ENCODE measurements at regions not wholly inside any gene's neighbourhood (a gene's known extent, or its start where the extent isn't known, plus 50 kb on each side); places are given as distances from the start of the nearest gene placed in this dataset.
"Not testable (repeated sequence)": the region's sequence is repeated elsewhere in the genome, so short reads cannot be mapped to it uniquely, and the experiment has no call there.

DNA sequence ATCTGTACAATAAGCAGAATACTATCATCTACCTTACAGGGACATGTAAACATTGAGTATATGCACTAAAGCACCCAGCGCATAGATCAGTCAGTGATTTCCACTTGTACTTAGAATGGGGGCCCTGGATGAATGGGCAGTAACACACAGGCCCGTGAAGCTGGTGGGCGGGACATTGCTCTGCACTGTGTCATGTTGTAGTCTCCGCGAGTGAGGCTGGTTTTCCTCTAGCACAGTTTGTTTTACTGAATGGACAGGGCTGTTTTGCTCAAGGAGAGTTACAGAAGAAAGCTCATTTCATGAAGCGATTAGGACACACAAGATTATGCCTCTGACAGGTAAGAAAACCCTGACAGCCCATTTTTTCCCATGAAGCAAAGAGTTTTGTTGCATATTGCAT is 86.4 kb upstream of the SOX21 start:
- Histone ChIP-seq H3K4me3 (ENCODE audit: insufficient read depth, low read depth, low read length) (no peak overlapping the region), H3K4me1 (ENCODE audit: control insufficient read depth, insufficient read depth, low read length) (no peaks in the 10 kb centered on the region), H3K27ac (ENCODE audit: insufficient read depth, low read depth, low read length, poor library complexity, severe bottlenecking) (no peak overlapping the region), H3K9me3 (ENCODE audit: control insufficient read depth, low read length) (no peaks in the 10 kb centered on the region), H3K27me3 (ENCODE audit: control insufficient read depth, insufficient read depth, low read length, poor library complexity, severe bottlenecking) (no peaks in the 10 kb centered on the region), H3K36me3 (ENCODE audit: control insufficient read depth, insufficient read depth, low read length) (no peaks in the 10 kb centered on the region)
- WGBS, 2 experiments = 90 to 92% methylated on average over 6 of the region's 6 CpGs

DNA sequence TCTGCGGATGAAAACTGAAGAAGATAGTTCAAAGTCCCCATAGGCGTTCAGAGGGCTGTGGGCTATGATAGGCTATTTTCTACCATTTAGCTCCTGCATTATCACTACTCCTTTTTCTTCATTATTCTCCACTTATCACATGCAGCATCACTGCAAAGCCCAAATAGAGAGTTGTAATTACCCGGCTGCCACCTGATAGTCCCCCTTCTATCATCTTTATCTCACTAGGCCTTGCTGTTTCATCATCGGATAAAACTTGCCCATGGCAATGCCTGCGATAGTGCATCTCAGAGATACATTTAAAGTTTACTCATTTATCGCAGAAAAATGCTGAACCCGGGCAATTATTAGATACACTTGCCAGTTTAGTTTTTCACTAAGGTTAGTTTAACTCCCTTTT is 82.9 kb upstream of the SOX21 start:
- H3K27me3 ChIP-seq (ENCODE audit: control insufficient read depth, insufficient read depth, low read length, poor library complexity, severe bottlenecking) = no peaks in the 10 kb centered on the region
- H3K36me3 ChIP-seq (ENCODE audit: control insufficient read depth, insufficient read depth, low read length) = no peaks in the 10 kb centered on the region
- H3K4me1 ChIP-seq (ENCODE audit: control insufficient read depth, insufficient read depth, low read length) = no peaks in the 10 kb centered on the region
- H3K27ac ChIP-seq (ENCODE audit: insufficient read depth, low read depth, low read length, poor library complexity, severe bottlenecking) = no peak overlapping the region
- no peaks in the 10 kb centered on the region for H3K9me3 ChIP-seq (ENCODE audit: control insufficient read depth, low read length)
- H3K4me3 ChIP-seq (ENCODE audit: insufficient read depth, low read depth, low read length) = no peak overlapping the region
- 91 to 95% methylated on average over 6 to 7 of the region's 7 CpGs for WGBS, 2 experiments

- WGBS, 2 experiments = 63 to 93% methylated on average over 2 of the region's 2 CpGs
- H3K36me3 ChIP-seq (ENCODE audit: control insufficient read depth, insufficient read depth, low read length); H3K4me1 ChIP-seq (ENCODE audit: control insufficient read depth, insufficient read depth, low read length); H3K4me3 ChIP-seq (ENCODE audit: insufficient read depth, low read depth, low read length); H3K27ac ChIP-seq (ENCODE audit: insufficient read depth, low read depth, low read length, poor library complexity, severe bottlenecking); H3K9me3 ChIP-seq (ENCODE audit: control insufficient read depth, low read length); H3K27me3 ChIP-seq (ENCODE audit: control insufficient read depth, insufficient read depth, low read length, poor library complexity, severe bottlenecking): not testable (repeated sequence)
Measured at GRCh38 chr13:94786246-94786645, 73.9 kb upstream of the SOX21 start.

GRCh38 chr13:94784066-94784465 is 71.7 kb upstream of the SOX21 start:
- Histone ChIP-seq H3K27ac (ENCODE audit: insufficient read depth, low read depth, low read length, poor library complexity, severe bottlenecking) (no peak overlapping the region), H3K36me3 (ENCODE audit: control insufficient read depth, insufficient read depth, low read length) (no peaks in the 10 kb centered on the region), H3K27me3 (ENCODE audit: control insufficient read depth, insufficient read depth, low read length, poor library complexity, severe bottlenecking) (no peaks in the 10 kb centered on the region), H3K9me3 (ENCODE audit: control insufficient read depth, low read length) (no peaks in the 10 kb centered on the region), H3K4me1 (ENCODE audit: control insufficient read depth, insufficient read depth, low read length) (no peaks in the 10 kb centered on the region), H3K4me3 (ENCODE audit: insufficient read depth, low read depth, low read length) (no peak overlapping the region)
- 92 to 95% methylated on average over 6 of the region's 6 CpGs for WGBS, 2 experiments

DNA sequence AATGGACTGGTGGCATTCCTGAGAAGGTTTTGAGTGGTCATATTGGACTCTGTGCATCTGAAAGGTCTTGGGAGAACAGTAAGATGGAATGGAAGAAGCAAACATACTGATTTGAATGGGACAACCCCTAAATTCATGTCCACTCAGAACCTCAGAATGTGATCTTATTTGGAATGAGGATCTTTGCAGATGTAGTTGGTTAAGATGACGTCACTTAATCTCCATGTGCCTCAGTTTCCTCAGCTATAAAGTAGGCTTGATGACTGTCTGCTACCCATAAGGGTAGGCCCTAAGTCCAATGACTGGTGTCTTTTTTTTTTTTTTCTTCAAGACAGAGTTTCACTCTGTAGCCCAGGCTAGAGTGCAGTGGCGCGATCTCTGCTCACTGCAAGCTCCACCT is 71.1 kb upstream of the SOX21 start:
- 93 to 96% methylated on average over 3 of the region's 3 CpGs for WGBS, 2 experiments
- Histone ChIP-seq H3K27ac (ENCODE audit: insufficient read depth, low read depth, low read length, poor library complexity, severe bottlenecking) (no peak overlapping the region), H3K27me3 (ENCODE audit: control insufficient read depth, insufficient read depth, low read length, poor library complexity, severe bottlenecking) (no peaks in the 10 kb centered on the region), H3K4me1 (ENCODE audit: control insufficient read depth, insufficient read depth, low read length) (no peaks in the 10 kb centered on the region), H3K36me3 (ENCODE audit: control insufficient read depth, insufficient read depth, low read length) (no peaks in the 10 kb centered on the region), H3K9me3 (ENCODE audit: control insufficient read depth, low read length) (no peaks in the 10 kb centered on the region), H3K4me3 (ENCODE audit: insufficient read depth, low read depth, low read length) (no peak overlapping the region)

DNA sequence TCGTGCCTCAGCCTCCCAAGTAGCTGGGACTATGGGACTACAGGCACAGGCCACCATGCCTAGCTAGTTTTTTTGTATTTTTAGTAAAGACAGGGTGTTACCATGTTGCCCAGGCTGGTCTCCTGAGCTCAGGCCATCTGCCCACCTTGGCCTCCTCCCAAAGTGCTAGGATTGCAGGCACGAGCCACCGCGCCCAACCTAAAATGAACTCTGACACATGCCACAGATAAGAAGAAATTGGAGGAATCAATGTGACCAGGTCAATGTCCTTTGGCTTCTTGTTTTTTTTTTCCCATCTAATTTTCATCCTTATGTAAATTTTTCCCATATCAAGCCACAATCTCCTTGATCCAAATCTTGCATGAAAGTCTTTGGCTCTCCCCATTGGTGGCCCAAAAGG is 68.1 kb upstream of the SOX21 start:
- whole genome bisulfite sequencing, 2 experiments = 91 to 96% methylated on average over 4 of the region's 4 CpGs

GRCh38 chr13:94778986-94779385 is 66.6 kb upstream of the SOX21 start:
- 78 to 80% methylated on average over 5 of the region's 5 CpGs for WGBS, 2 experiments
- no peaks in the 10 kb centered on the region for H3K4me1 ChIP-seq (ENCODE audit: control insufficient read depth, insufficient read depth, low read length)
- H3K9me3 ChIP-seq (ENCODE audit: control insufficient read depth, low read length) = no peaks in the 10 kb centered on the region
- no peak overlapping the region for H3K27ac ChIP-seq (ENCODE audit: insufficient read depth, low read depth, low read length, poor library complexity, severe bottlenecking)
- H3K27me3 ChIP-seq (ENCODE audit: control insufficient read depth, insufficient read depth, low read length, poor library complexity, severe bottlenecking) = no peaks in the 10 kb centered on the region
- no peaks in the 10 kb centered on the region for H3K36me3 ChIP-seq (ENCODE audit: control insufficient read depth, insufficient read depth, low read length)
- H3K4me3 ChIP-seq (ENCODE audit: insufficient read depth, low read depth, low read length) = no peak overlapping the region

More for the DNA sequence above, 68.1 kb upstream of the SOX21 start:
- H3K4me1 ChIP-seq (ENCODE audit: control insufficient read depth, insufficient read depth, low read length) = no peaks in the 10 kb centered on the region
- no peak overlapping the region for H3K27ac ChIP-seq (ENCODE audit: insufficient read depth, low read depth, low read length, poor library complexity, severe bottlenecking)
- H3K9me3 ChIP-seq (ENCODE audit: control insufficient read depth, low read length) = no peaks in the 10 kb centered on the region
- H3K27me3 ChIP-seq (ENCODE audit: control insufficient read depth, insufficient read depth, low read length, poor library complexity, severe bottlenecking) = no peaks in the 10 kb centered on the region
- no peak overlapping the region for H3K4me3 ChIP-seq (ENCODE audit: insufficient read depth, low read depth, low read length)
- H3K36me3 ChIP-seq (ENCODE audit: control insufficient read depth, insufficient read depth, low read length) = no peaks in the 10 kb centered on the region

DNA sequence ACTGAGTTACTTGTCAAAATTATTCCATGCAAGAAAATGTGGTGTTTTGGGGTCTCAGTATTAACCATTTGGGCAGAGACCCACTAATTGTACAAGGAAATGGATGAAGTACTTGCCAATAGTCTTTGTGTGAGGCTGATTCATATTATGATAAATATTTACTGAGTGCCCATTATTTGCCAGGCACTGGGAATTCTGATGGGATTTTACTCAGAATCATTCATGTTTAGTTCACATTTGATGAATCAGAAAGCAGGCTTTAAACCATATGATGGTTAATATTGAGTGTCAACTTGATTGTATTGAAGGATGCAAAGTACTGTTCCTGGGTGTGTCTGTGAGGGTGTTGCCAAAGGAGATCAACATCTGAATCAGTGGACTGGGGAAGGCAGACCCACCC is 66.2 kb upstream of the SOX21 start:
- Histone ChIP-seq H3K36me3 (ENCODE audit: control insufficient read depth, insufficient read depth, low read length) (no peaks in the 10 kb centered on the region), H3K4me1 (ENCODE audit: control insufficient read depth, insufficient read depth, low read length) (no peaks in the 10 kb centered on the region), H3K9me3 (ENCODE audit: control insufficient read depth, low read length) (no peaks in the 10 kb centered on the region), H3K27me3 (ENCODE audit: control insufficient read depth, insufficient read depth, low read length, poor library complexity, severe bottlenecking) (no peaks in the 10 kb centered on the region), H3K4me3 (ENCODE audit: insufficient read depth, low read depth, low read length) (no peak overlapping the region), H3K27ac (ENCODE audit: insufficient read depth, low read depth, low read length, poor library complexity, severe bottlenecking) (no peak overlapping the region)

- Histone ChIP-seq H3K36me3 (ENCODE audit: control insufficient read depth, insufficient read depth, low read length) (no peaks in the 10 kb centered on the region), H3K27me3 (ENCODE audit: control insufficient read depth, insufficient read depth, low read length, poor library complexity, severe bottlenecking) (no peaks in the 10 kb centered on the region), H3K9me3 (ENCODE audit: control insufficient read depth, low read length) (no peaks in the 10 kb centered on the region), H3K4me1 (ENCODE audit: control insufficient read depth, insufficient read depth, low read length) (no peaks in the 10 kb centered on the region), H3K4me3 (ENCODE audit: insufficient read depth, low read depth, low read length) (no peak overlapping the region), H3K27ac (ENCODE audit: insufficient read depth, low read depth, low read length, poor library complexity, severe bottlenecking) (no peak overlapping the region)
- WGBS, 2 experiments = no CpG with 5 or more reads among the region's 1 CpG
Measured at GRCh38 chr13:94776956-94777355, 64.6 kb upstream of the SOX21 start.

DNA sequence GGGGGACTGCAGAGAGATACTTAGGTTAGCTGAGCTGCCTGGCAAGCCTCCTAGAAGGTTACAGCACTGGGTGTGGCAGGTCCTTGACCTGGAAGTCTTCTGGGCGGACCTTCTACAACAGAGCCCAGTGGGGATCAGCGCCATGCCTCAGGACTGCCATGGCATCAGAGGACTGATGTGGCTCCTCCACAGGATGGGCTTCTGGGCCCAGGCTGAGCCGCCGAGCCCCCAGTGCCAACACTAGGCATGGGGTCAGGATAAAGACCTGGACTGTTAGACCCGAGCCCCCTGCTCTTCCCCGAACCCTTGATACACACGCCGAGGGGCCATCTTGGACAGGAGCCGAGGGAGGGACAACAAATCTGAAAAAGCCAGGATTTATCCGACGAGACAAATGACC is 64.0 kb upstream of the SOX21 start:
- H3K27me3 ChIP-seq (ENCODE audit: control insufficient read depth, insufficient read depth, low read length, poor library complexity, severe bottlenecking) = no peaks in the 10 kb centered on the region
- no peak overlapping the region for H3K4me3 ChIP-seq (ENCODE audit: insufficient read depth, low read depth, low read length)
- no peaks in the 10 kb centered on the region for H3K36me3 ChIP-seq (ENCODE audit: control insufficient read depth, insufficient read depth, low read length)
- no peaks in the 10 kb centered on the region for H3K4me1 ChIP-seq (ENCODE audit: control insufficient read depth, insufficient read depth, low read length)
- H3K27ac ChIP-seq (ENCODE audit: insufficient read depth, low read depth, low read length, poor library complexity, severe bottlenecking) = no peak overlapping the region
- H3K9me3 ChIP-seq (ENCODE audit: control insufficient read depth, low read length) = no peaks in the 10 kb centered on the region
- 95 to 97% methylated on average over 11 of the region's 11 CpGs for WGBS, 2 experiments

- Histone ChIP-seq H3K4me3 (ENCODE audit: insufficient read depth, low read depth, low read length) (no peak overlapping the region), H3K27ac (ENCODE audit: insufficient read depth, low read depth, low read length, poor library complexity, severe bottlenecking) (no peak overlapping the region), H3K9me3 (ENCODE audit: control insufficient read depth, low read length) (no peaks in the 10 kb centered on the region), H3K36me3 (ENCODE audit: control insufficient read depth, insufficient read depth, low read length) (no peaks in the 10 kb centered on the region), H3K4me1 (ENCODE audit: control insufficient read depth, insufficient read depth, low read length) (no peaks in the 10 kb centered on the region), H3K27me3 (ENCODE audit: control insufficient read depth, insufficient read depth, low read length, poor library complexity, severe bottlenecking) (no peaks in the 10 kb centered on the region)
- WGBS, 2 experiments = 89 to 92% methylated on average over 7 of the region's 7 CpGs
Measured at GRCh38 chr13:94765814-94766213, 53.5 kb upstream of the SOX21 start.
